Activated CD4-positive, alpha-beta T cell treated with anti-CD3 and anti-CD28 coated beads, Interleukin-2, amount 50 U/mL, for 16 hours (primary cell): ENCODE measurements at regions not wholly inside any gene's neighbourhood (a gene's known extent, or its start where the extent isn't known, plus 50 kb on each side); places are given as distances from the start of the nearest gene placed in this dataset.

ENCODE experiments used
- DNase-seq: peaks from one replicate; pipeline ENCODE4 v3.0.0-alpha.2; 2020

DNA sequence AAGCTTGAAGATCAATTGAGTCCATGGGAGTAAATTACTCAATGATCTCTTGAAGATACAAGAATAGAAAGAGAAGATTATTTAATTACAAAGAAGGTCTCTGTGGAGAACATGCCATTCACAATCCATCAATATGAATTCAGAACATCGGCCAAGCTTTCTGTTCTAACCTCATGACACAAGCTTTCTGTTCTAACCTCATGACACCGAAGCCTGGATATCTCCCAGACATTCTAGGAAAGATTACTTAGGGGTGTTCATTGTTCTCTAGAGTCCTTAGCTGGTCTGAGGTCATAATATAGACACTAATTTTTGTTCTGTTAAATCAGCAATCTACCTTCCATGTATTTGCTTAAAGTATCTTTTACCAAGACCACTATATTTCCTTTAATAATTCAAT lies 95.5 kb downstream of the RDH14 start:
- no peak for DNase-seq

DNA sequence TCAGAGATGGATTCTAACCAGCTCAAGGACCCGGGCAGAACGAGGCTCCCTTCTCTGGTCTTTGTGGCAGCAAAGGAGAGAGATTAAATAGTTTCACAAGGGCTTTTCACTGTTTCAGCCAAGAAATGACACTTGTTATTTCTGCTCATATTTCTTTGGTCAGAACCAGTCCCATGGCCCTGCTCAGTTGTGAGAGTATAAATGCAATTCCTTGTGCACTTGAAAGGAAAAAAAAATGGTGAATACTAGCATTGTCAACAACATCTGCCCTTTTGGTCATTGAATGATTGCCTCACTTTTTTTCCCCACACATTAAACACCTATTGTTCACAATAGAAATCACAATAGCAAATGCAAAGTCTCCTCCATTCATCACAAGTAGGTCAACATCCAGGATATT lies 104.4 kb downstream of the RDH14 start:
- DNase-seq, result no peak

DNA sequence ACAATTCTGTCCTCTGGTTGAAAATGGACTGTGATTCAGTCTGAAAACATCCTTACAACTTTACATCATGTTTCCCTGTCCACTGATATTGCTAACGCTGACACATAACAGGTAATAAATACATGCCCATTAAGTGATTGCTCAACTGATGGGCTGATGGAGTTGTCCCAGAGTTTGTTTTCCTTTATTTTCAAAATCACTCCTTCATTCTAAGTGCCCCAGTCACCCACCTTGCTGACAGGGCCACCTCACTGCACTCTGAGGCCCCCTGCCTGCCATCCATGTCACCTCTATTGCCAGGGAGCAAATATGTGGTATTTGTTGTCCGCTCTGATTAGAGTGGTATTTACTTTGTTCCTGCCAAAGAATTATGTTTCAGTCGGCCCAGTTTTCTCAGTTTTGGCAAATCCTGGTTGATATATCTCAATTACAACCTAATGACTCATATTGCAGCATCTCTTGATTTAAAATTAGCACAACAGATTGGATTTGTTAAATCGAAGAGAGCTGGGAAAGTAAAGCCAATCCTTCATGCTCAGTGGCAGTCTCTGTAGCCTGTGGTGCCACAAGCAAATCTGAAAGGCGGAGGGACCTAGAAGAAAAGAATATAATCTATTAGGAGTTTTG lies 105.1 kb downstream of the RDH14 start:
- DNase-seq, result no peak

DNA sequence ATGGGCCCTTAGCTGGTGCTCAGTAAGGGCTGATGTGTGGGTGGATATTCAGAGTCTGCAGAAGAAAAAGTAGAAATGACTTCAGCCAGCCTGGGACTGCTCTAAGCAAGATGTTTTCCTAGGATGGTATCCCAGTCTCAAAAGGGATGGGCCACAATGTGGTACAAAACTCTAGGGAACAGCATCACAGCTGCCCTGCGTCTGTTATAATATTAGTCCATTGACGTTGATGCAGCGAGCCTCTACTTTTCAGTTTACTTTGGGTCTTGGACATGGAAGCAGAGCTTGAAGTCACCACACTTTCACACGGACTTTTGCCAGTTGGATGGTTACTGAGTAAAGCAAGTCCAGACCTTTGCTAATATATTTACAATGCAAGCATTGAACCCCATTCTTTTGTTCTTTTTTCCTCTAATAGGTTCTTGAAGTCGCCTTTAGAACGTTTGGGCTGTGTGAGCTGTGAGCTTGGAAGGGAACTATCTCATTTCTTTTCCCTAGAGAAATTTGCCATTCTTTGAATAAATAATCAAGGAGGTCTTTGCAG lies 105.7 kb downstream of the RDH14 start:
- no peak for DNase-seq

DNA sequence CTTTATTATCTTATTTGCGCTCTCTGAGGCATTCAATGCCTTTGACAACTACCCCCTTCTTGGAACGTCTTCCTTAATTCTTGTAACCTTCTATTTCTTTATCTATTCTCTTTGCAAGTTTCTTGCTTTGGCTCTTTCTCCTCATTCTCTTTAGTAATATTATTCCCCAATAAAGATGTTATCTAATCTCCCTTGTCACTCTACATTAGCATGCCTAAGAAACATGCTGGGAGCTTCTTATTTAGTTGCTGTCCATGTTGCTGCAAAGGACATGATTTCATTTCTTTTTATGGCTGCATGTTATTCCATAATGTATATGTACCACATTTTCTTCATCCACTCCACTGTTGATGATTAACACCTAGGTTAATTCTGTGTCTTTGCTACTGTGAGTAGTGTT lies 113.7 kb downstream of the RDH14 start:
- no peak for DNase-seq

DNA sequence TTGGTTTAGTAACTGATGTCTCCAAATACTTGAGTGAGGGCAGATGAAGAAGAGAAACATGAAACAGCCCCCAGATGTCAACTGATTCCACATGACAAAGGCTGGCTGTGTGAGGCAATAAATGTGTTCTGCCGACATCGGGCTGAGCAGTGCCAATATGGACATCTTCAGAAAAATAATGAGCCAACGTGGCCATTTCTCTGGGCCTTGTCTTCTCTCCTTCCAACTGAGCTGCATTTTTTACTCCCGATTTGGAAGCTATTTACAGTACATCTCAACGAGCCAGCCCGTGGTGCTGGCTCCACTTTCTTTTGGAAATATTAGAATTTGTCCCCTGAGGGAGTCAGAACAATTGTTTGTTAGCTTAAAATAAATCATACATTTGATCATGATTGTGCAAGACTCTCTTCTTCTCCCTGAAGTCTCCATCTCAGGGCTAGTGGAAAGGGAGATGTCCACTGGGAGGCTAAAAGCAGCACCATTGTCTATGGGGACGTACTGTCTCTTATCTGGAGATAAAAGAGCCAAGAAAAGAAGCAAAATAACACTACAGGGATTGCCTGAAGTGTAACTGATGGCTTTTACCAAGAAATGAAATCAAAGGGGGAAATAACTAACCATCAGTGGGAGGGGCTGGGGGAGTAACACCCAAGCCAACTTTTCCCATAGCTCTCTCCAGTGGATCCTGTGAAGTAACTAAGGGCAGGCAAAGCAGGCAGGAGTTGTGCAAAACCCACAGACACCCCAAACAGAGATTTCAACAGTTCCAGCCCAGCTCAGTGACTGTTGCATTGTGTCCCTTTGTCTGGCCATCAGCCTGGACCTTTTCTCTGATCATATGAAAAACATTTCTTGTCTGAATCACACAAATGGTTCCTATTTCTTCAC lies 114.8 kb downstream of the RDH14 start:
- DNase-seq, result no peak

DNA sequence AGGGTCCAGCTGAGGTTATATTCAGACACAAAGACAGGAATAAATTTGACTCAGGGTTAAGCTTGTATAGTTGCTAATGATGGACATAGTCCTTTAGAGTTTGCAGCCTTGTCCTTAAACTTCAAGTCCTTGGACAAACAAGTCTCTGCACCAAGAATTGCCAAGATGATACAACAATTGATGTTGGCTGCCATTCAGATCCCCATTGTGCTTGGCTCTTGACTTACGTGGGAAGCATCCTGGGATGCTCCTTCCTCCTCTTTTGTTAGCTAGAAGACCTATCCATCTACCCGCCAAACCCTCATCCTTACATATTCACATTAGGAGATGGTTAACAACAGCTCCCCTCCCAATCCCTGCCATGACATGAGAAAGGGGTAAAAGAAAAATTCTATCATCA lies 115.6 kb downstream of the RDH14 start:
- no peak for DNase-seq

DNA sequence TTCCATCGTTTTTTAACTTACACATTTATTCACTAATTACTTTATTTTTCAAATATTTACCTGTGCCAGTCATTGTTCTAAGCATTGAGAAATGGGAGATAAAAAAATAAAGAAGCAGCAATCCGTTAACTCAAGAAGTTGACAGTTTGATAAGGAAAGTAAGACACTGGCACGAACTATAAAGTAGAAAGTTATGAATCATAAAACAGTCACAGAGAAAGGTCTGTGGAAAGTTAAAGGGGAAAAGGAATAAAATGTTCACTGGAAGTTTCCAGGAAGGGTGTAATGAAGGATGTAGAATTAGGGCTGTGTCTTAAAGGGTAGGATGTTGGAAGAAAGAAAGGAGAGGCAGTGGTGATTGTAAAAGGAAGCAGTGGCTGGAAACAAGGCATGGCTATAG lies 118.9 kb downstream of the RDH14 start:
- DNase-seq, result no peak

DNA sequence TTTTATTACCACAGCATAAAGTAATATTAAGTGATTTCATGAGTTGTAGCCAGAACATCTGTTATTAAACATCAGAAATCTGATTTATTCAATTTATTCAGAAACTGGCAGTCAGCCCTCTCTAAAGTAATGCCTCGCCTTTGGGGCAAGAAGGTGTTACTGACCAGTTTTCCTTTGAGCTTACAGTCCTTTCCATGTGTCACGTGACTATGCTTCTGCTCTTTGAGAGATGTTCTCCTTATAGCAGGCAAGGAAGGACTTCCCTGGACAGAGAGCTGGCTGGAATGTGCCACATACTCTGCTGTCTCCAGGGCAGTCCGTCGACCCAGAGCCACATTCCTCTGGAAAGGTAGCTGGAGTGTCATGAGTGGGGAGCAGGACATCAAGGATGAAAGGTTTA lies 119.7 kb downstream of the RDH14 start:
- no peak for DNase-seq

DNA sequence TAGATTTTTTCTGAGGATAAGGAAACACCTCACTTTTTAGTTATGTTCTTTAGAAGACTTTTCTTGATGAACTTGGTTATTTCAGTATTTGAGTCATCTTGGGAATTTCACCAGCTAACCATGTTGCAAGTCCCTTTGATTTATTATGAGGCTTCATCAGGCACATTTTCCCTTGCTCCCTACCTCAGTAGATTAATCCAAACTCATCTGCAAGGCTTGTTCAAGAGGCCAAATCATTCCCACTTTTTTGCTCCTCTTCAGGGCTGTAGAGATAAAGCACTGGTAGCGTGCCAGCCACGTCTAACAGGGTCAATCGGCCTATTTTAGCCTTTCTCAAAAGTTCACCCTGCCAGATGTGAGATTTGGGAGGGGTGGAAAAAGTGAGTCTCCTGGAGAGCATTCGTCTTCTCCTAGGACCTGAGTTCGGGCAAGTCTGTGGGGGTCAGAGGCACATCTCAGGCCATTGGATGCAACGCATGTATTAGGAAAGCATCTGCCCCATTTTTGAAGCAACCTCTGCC lies 120.3 kb downstream of the RDH14 start:
- no peak for DNase-seq

DNA sequence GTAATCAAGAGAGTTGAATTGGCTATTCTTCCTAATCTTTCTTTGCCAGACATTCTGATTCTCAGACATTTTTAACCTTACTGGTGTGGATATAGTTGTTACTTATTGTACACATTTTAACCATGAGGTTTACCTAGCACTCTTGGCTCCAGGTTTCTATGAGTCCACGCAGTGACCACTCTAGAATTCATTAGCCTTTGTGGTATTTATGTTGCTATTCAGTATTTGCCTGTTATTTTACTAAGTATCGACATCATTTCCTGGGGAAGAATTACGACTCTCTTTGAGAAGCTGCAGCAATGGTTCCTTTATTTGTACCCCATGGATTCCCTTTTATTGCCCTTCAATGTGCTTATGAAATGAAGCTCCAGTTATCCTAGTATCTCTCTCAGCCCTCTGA lies 120.7 kb downstream of the RDH14 start:
- DNase-seq, result no peak

DNA sequence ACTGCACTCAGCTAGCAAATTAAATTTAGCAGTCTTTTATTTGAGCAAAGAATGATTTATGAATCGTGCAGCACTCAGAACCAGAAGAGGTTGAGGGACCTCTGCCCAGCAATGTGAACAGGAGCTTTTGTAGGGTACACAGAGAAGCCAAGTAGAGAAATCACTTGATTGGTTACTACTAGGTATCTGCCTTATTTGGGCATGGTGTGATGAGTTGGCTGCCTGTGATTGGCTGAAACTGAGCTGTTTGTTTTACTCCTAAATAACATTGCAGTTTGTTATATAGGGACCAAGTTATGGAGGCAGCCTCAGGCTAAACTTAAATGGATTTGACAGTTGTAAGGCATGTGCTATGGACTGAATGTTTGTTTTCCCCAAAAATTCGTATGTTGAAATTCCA lies 122.5 kb downstream of the RDH14 start:
- no peak for DNase-seq

DNA sequence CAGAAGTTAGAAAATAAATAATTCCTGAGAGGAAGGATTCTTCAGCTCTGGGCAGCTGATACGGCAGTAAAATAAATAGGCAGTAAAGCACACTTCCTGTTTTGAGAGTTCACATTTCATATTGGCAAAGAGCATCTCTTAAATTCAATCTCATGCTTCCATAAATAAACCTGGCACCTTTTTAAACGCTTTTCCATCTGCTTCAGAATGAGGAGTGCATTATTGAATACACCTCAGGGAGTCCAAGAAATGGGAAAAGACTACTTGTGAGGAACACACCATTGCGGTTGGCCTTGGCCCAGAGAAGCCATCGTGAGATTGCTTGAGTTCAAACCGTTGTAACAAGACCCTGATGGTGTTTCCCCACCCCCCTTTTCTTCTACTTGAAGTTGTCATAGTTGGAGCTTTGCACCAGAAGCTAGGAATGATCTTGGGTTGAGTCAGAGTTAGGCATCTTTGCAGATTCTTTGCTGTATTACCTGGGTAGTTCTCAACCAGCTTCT lies 123.9 kb downstream of the RDH14 start:
- no peak for DNase-seq

DNA sequence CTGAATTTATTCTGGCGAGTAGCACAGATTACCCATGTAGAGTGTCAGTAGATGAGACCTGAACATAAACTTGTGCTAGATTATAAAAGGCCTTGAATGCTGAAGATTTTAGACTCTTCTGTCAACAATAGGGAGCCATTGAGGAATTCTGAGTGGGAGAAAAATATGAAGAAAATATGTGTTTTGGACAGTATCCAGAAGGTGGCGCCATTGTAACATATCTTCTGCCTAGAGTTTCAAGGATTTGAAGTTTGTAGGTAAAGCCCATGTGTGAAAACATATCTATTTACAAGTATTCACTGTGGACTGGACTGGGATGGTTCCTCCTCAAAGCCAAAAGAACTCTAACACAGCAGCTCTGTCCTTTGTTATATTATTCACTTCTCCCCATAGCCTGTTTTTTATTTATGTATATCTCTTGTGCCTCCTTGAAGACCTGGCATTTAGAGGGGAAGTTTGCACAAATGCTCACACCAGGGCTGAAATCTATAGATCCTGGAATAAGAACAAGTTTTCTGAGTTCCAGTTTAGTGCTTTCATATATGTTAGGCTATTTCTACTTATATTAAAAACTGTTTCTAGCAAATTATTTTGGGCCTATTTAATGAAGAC lies 124.9 kb downstream of the RDH14 start:
- peak; percentile 36 for DNase-seq

DNA sequence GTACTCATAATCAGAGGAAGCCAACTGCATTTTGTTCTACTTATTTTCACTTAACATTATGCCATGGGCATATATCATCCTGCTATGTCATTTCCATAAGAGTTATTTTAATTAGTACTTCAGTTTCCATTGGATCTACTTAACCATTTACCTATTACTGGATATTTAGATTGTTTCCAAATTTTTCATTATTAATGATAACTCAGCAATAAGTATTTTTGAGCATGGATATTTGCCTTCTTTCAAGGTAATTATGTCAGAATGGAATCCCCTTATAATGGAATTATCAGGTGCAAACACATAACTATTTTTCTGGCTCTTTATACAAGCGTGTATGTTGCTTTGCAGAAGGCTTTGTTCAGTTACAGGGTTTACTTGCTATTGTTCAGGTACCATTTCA lies 126.6 kb downstream of the RDH14 start:
- no peak for DNase-seq

DNA sequence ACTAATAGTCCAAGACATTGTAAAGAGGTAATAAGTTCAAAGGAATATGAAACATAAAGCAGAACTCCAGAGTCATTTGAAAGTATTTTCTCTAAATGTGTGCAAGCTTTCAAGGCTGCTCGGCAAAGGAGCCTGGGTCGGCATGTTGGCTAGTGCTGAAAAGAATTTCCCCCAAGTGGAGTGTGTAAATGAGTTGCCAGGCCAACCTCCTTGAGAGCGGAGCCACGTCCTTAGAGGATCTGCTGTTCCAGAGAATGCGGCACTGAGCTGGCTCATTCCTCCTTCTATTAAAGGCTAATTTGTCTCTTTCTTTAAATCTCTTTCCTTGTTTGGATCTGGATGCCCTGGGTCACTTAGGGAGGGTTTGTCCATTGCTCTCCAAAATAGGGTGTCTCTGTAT lies 127.5 kb downstream of the RDH14 start:
- no peak for DNase-seq

DNA sequence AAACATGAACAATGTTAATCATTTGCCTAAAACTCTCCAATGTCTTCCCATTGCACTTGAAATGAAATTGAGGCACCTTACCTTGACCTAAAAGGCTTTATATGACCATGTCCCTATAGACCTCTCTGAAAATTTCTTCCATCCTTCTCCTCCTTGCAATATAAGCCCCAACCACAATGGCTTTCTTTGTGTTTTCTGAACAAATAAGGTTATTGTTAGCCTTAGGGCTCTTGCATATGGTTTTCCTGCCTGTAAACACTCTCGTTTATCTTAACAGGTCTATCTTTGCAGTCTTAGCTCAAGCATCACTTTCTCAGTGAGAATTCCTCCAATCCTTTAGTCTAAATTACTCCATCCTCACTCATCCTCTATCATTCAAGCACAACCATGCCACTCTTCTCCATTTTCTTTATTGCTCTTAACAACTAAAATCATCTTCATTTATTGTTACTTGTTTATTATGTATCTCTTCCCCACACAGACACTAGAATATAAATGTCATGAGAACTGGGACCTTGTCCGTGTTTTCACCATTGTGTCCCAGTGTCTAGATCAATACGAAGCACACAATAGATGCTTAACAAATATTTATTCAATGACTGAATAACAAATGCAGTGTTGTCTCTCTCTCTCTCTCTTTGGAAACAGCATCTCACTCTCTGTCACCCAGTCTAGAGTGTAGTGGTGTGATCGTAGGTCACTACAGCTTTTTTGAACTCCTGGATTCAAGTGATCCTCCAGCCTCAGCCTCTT lies 129.3 kb downstream of the RDH14 start:
- DNase-seq, result no peak

DNA sequence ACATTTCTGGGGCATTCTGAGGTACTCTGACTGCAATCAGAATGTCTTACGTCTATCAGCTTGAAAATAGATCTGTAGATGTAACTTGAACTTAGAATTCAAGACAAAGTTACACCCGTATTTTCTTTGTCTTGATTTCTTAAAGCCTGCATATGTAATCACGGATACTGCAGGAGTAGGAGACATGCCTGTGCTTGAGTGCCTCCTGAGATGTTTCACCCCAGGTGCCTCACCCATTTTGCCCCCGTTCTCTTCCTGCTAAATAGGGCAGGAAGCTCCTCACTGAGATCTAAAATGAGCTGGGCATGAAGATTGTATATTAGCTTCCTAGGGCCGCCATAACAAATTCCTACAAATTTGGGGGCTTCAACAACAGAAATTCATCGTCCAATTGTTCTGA lies 131.9 kb downstream of the RDH14 start:
- DNase-seq, result no peak

DNA sequence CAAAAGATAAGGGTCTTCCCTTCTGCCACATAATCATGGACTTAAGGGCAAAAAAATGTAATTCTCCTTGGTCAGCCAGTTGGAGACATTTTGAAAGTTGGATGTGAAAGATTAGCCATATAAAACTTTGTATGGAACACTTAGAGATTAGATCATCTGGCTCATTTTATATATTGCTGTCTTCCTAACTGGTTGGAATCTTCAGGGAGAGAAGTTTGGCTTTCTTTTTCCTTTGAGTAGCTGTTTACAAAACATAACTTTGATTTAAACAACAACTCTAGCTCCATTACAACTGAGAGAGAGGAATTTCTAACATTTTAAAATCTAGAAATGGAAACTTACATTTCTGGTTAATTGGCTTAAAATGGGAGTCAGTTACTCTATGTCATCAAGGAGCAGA lies 132.7 kb downstream of the RDH14 start:
- DNase-seq, result no peak

DNA sequence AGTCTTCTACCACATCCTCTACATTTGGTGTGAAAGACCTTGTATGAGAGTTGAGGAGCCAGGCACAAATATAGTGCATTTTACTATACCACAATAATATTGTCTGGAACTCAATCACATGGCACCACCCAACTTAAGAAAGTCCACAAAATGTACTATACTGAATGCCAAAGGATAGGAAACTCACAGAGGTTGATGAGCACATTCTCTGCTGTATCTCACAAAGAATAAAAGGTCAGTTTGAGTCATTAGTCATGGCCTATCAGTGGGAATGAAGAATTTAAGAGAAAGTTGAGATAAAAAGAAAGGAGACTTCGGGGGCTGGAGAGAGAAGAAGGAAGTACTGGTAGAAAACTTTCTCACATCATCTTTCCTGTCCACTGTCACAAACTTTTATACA lies 134.3 kb downstream of the RDH14 start:
- DNase-seq, result no peak

DNA sequence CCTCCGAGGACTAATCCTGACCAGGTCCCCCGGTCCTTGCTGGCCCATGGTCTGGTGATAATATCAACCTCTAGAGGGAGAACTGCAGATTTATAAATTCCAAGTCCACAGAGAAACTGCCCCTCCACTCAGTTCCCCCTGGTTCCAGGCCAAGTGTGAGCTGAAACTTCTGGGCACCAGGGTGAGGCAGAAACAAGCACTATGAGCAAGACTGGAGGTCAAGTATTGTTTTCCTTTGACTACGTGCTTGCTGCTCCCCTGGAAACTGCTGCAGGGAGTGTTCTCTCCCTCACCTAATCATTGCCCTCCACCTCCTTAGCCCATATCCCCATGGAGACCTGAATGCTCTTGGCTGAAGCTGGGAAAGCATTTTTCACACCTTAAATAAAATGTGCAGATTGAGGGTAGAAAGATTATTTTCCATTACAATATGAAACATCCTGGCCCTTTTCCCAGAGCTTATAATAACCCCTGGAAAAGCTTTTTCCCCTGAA lies 135.2 kb downstream of the RDH14 start:
- no peak for DNase-seq

DNA sequence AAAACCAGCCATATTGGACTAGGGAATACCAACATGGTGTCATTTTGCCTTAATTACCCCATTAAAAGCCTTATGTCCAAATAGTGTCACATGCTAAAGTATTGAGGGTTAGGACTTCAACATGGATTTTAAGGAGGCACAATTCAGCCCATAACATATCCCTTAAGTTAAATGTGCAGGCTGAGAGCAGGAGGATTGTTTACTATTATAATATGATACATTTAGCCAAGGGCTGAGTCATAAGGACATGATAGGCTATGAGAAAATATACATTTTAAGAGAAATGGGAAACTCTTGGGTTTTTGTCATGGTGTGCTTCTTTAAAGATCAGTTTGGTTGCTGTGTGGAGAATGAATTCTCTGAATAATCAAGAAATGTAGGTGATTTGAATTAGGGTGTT lies 136.8 kb downstream of the RDH14 start:
- DNase-seq, result no peak
